Right lobe of liver (tissue), 4 donors: ENCODE measurements at regions not wholly inside any gene's neighbourhood (a gene's known extent, or its start where the extent isn't known, plus 50 kb on each side); places are given as distances from the start of the nearest gene placed in this dataset.

Experiments
- CTCF ChIP-seq, 4 donors: fragments of 200-600 bp in 3 of 4; fragments of 450-650 bp in 1 of 4; IDR thresholded peaks; one replicate each; pipeline versions ENCODE4 v1.5.1 to v1.8.0; 2016 to 2022; ENCODE audit warnings: antibody characterized with exemption in 4 of 4, mild to moderate bottlenecking in 2 of 4
- POLR2A ChIP-seq: fragments of 450-650 bp; IDR thresholded peaks from one replicate; pipeline ENCODE4 v1.6.1; 2017; ENCODE audit warnings: antibody characterized with exemption, mild to moderate bottlenecking
- donor health status: DM: no; HTN: no; CAD: no.
- donor health status: DM: no; HTN: no; CAD: no.
- donor health status: DM: no; HTN: yes; CAD: no.

- no peak for TF ChIP-seq CTCF (IDR thresholded peaks at IDR 0.05)
- no peak for TF ChIP-seq POLR2A
Observed at GRCh38 chr14:26873362-26873960, 275.6 kb upstream of the NOVA1 start.
